Choroid plexus epithelial cell (primary cell): ENCODE measurements at regions not wholly inside any gene's neighbourhood (a gene's known extent, or its start where the extent isn't known, plus 50 kb on each side); places are given as distances from the start of the nearest gene placed in this dataset.

ENCODE experiments used
- DNase-seq: peaks from one replicate; pipeline ENCODE4 v3.0.0-alpha.2; 2010; ENCODE audit warnings: low read depth
- H3K4me3 ChIP-seq: 2 replicates; pipeline ENCODE4 v1.5.1; 2011; ENCODE audit warnings: low read depth, mild to moderate bottlenecking, control low read depth, low read length, moderate library complexity
- TF ChIP-seq, protein P1 (sequence below): conservative IDR thresholded peaks from 2 replicates; pipeline ENCODE4 v1.5.1; 2011; ENCODE audit warnings: low read depth, mild to moderate bottlenecking, control low read depth, inconsistent platforms, low read length, moderate library complexity

DNA sequence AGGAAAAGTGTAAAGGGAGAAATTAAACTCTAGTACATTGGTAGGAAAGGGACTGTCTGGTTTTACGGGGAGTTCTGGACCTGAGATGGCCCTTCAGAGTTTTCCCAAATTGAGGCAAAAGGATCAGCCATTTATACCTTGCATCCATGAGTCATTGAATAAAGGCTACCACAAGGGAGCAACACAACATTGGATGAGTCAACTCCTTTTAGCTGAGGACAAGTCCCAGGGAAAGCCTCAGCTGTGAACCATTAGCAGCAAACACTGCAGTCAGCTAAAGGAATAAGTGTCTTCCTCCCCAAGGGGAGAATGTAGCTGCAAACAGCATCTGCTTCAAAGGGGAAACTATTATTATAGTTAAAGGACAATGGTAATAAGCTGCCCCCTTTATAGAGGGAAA lies 468.7 kb upstream of the ID4 start:
- no peak overlapping the region for H3K4me3 ChIP-seq
- DNase-seq, result peak; percentile 70
- TF ChIP-seq, protein P1, sequence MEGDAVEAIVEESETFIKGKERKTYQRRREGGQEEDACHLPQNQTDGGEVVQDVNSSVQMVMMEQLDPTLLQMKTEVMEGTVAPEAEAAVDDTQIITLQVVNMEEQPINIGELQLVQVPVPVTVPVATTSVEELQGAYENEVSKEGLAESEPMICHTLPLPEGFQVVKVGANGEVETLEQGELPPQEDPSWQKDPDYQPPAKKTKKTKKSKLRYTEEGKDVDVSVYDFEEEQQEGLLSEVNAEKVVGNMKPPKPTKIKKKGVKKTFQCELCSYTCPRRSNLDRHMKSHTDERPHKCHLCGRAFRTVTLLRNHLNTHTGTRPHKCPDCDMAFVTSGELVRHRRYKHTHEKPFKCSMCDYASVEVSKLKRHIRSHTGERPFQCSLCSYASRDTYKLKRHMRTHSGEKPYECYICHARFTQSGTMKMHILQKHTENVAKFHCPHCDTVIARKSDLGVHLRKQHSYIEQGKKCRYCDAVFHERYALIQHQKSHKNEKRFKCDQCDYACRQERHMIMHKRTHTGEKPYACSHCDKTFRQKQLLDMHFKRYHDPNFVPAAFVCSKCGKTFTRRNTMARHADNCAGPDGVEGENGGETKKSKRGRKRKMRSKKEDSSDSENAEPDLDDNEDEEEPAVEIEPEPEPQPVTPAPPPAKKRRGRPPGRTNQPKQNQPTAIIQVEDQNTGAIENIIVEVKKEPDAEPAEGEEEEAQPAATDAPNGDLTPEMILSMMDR, result peak; percentile 44

GRCh38 chr6:19369785-19370184 lies 467.4 kb upstream of the ID4 start:
- DNase-seq, result peak; percentile 77
- H3K4me3 ChIP-seq, result no peak overlapping the region
- TF ChIP-seq, protein P1, result no peak

DNA sequence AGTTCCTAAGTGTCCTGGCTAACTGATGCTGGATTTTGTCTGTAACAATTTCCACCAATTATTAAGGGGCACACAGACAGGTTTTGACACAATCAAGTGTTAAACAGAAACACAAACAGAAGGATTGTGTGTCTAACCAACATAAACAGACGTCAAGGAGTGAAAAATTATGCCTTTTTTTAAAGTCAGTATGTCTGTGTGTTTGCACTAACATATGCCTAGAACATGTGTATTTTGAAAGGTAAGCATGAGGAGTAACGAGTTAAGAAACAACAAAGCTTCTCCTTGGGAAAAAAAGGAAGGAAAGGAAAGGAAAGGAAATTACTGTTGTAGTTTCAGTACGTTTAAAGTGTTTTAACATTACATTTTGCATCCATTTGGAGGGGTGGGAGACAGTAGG lies 466.3 kb upstream of the ID4 start:
- TF ChIP-seq, protein P1, result no peak
- H3K4me3 ChIP-seq, result no peak overlapping the region
- no peak for DNase-seq

DNA sequence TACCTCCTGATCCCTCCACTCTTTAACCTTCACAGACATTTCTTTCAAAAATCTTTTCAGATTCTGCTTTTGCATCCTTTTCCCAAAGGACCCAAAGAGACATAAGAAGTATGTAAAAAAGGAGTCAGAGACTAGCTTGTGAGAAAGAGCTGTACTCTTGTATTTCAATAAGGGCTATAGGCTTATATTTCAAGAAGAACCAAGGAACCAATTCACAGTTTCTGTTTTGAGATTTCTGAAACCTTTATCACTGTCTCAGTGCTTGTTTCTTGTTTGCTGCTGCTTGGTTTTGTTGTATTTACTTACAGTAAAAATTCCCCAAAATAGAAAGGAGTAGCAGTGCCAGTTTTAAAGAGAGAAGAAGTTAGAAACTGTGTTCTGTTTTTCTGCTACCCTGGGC lies 461.6 kb upstream of the ID4 start:
- no peak overlapping the region for H3K4me3 ChIP-seq
- TF ChIP-seq, protein P1, result no peak
- DNase-seq, result no peak

- DNase-seq, result no peak
- TF ChIP-seq, protein P1, result no peak
- H3K4me3 ChIP-seq, result no peak overlapping the region
Observed at GRCh38 chr6:19377722-19378121, 459.4 kb upstream of the ID4 start.

GRCh38 chr6:19380293-19380692 lies 456.9 kb upstream of the ID4 start:
- DNase-seq, result peak; percentile 39
- TF ChIP-seq, protein P1, result no peak

GRCh38 chr6:19382676-19383075 lies 454.5 kb upstream of the ID4 start:
- TF ChIP-seq, protein P1, result no peak

More at GRCh38 chr6:19380293-19380692, 456.9 kb upstream of the ID4 start:
- no peak overlapping the region for H3K4me3 ChIP-seq

More at GRCh38 chr6:19382676-19383075, 454.5 kb upstream of the ID4 start:
- no peak overlapping the region for H3K4me3 ChIP-seq
- no peak for DNase-seq
